Astrocyte (in vitro differentiated cells and primary cell): ENCODE measurements at regions not wholly inside any gene's neighbourhood (a gene's known extent, or its start where the extent isn't known, plus 50 kb on each side); places are given as distances from the start of the nearest gene placed in this dataset.

Source experiments
- CTCF ChIP-seq: IDR thresholded peaks from 2 replicates; pipeline ENCODE4 v1.5.1; 2011; ENCODE audit warnings: low read depth, mild to moderate bottlenecking, inconsistent platforms, low read length, moderate library complexity; ENCODE audit not compliant: insufficient read depth
- EZH2 ChIP-seq: IDR thresholded peaks from 2 replicates; pipeline ENCODE4 v1.6.1; 2012; ENCODE audit warnings: mild to moderate bottlenecking, low read length, inconsistent platforms; ENCODE audit not compliant: insufficient read depth

- TF ChIP-seq CTCF (no peak), EZH2 (no peak)
Observed at GRCh38 chr5:116785106-116785505, 210.5 kb upstream of the SEMA6A start.
